ENCODE measurements at regions not wholly inside any gene's neighbourhood (a gene's known extent, or its start where the extent isn't known, plus 50 kb on each side); places are given as distances from the start of the nearest gene placed in this dataset.
"Not testable (repeated sequence)": the region's sequence is repeated elsewhere in the genome, so short reads cannot be mapped to it uniquely, and the experiment has no call there.

- no peak overlapping the region for H3K4me3 ChIP-seq (ENCODE audit: low read depth, poor library complexity, severe bottlenecking)
These were observed 358.1 kb downstream of the ADGRD1 start for GRCh38 chr12:131311764-131312163.

GRCh38 chr12:131312382-131312781 is 358.7 kb downstream of the ADGRD1 start:
- 57 to 59% methylated on average over 5 of the region's 9 CpGs for WGBS, 2 donors
- H3K4me3 ChIP-seq (ENCODE audit: low read depth, poor library complexity, severe bottlenecking); DNase-seq (ENCODE audit: low spot score in 2 of 2); intact Hi-C loops (cut with DNase I; ENCODE audit: low total_unique reads): not testable (repeated sequence)

More at GRCh38 chr12:131311764-131312163, 358.1 kb downstream of the ADGRD1 start:
- DNase-seq (ENCODE audit: low spot score in 2 of 2): no peak
- 25 to 34% methylated on average over 10 of the region's 10 CpGs for WGBS, 2 donors
- intact Hi-C loops (cut with DNase I; ENCODE audit: low total_unique reads): no loop called here
- TF ChIP-seq POLR2A (IDR thresholded peaks at IDR 0.05) (no peak), CTCF (IDR thresholded peaks at IDR 0.05) (no peak)

- WGBS, 2 donors: 80 to 83% methylated on average over 12 to 13 of the region's 13 CpGs
- DNase-seq (ENCODE audit: low spot score in 2 of 2): no peak
- no peak overlapping the region for H3K4me3 ChIP-seq (ENCODE audit: low read depth, poor library complexity, severe bottlenecking)
- TF ChIP-seq CTCF (IDR thresholded peaks at IDR 0.05) (no peak), POLR2A (IDR thresholded peaks at IDR 0.05) (no peak)
- intact Hi-C loops (cut with DNase I; ENCODE audit: low total_unique reads): no loop called here
These were observed 359.3 kb downstream of the ADGRD1 start for GRCh38 chr12:131312793-131313545.

GRCh38 chr12:131313635-131314034 is 359.9 kb downstream of the ADGRD1 start:
- intact Hi-C loops (cut with DNase I; ENCODE audit: low total_unique reads): no loop called here
- 52 to 71% methylated on average over 4 of the region's 4 CpGs for WGBS, 2 donors
- DNase-seq (ENCODE audit: low spot score in 2 of 2): no peak
- no peak overlapping the region for H3K4me3 ChIP-seq (ENCODE audit: low read depth, poor library complexity, severe bottlenecking)
- no peak for TF ChIP-seq POLR2A (IDR thresholded peaks at IDR 0.05)
- TF ChIP-seq CTCF (IDR thresholded peaks at IDR 0.05): no peak

GRCh38 chr12:131314524-131315090 is 360.9 kb downstream of the ADGRD1 start:
- H3K4me3 ChIP-seq (ENCODE audit: low read depth, poor library complexity, severe bottlenecking): no peak overlapping the region
- DNase-seq (ENCODE audit: low spot score in 2 of 2): no peak
- intact Hi-C loops (cut with DNase I; ENCODE audit: low total_unique reads): no loop called here
- no peak for TF ChIP-seq POLR2A (IDR thresholded peaks at IDR 0.05)
- no peak for TF ChIP-seq CTCF (IDR thresholded peaks at IDR 0.05)

- intact Hi-C loops (cut with DNase I; ENCODE audit: low total_unique reads): no loop called here
- 80 to 86% methylated on average over 3 of the region's 3 CpGs for WGBS, 2 donors
- TF ChIP-seq POLR2A (IDR thresholded peaks at IDR 0.05) (no peak), CTCF (IDR thresholded peaks at IDR 0.05) (no peak)
- DNase-seq (ENCODE audit: low spot score in 2 of 2): no peak
- no peak overlapping the region for H3K4me3 ChIP-seq (ENCODE audit: low read depth, poor library complexity, severe bottlenecking)
These were observed 361.9 kb downstream of the ADGRD1 start for GRCh38 chr12:131315601-131316000.

Measured in lower leg skin (tissue), 4 donors.